Hematopoietic multipotent progenitor cell treated with erythropoietin and hydrocortisone succinate and interleukin-3 and kit ligand, for 8 days (in vitro differentiated cells): ENCODE measurements at regions not wholly inside any gene's neighbourhood (a gene's known extent, or its start where the extent isn't known, plus 50 kb on each side); places are given as distances from the start of the nearest gene placed in this dataset.

Source experiments
- DNase-seq: peaks from one replicate; pipeline ENCODE4 v3.0.0-alpha.2; 2015

DNA sequence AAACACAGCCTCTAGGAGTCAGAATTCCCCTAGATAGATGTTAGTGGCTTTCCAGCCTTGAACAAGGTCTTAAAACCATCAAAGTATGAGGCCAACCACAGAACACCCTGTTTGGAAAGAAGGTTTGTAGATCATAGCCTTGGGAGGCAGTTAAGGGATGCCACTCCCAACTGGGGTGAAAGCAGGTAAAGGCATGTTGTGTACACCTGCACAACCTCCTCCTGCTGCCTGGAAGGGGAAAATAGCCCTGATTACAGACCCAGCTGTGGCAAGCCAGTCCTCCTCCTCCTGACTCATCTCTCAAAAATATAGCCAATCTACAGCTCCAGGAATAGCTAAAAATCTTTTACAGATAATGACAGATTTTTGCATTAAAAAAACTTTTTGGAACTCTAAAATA, 108.1 kb downstream of the RBM43 start:
- DNase-seq, result no peak

GRCh38 chr2:151150331-151151320, 111.0 kb downstream of the RBM43 start:
- DNase-seq, result no peak

GRCh38 chr2:151138507-151138906, 123.2 kb downstream of the RBM43 start:
- DNase-seq, result no peak

DNA sequence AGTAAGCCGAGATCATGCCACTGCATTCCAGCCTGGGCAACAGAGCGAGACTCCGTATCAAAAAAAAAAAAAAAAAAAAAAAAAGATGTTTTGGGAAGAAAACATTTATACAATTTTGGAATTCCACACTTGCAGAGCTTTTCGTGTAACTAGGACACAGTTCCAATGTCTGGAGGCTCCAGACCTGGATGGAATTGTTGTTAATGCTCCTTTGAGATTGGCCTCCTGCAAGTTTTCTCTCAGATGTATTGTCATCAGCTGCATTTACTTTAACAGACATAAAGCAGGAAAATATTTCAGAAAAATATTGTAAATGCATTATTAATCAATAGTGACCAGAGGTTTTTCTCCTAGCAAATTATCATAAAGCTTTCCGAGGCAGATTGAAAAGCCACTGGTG, 124.1 kb downstream of the RBM43 start:
- DNase-seq, result no peak

DNA sequence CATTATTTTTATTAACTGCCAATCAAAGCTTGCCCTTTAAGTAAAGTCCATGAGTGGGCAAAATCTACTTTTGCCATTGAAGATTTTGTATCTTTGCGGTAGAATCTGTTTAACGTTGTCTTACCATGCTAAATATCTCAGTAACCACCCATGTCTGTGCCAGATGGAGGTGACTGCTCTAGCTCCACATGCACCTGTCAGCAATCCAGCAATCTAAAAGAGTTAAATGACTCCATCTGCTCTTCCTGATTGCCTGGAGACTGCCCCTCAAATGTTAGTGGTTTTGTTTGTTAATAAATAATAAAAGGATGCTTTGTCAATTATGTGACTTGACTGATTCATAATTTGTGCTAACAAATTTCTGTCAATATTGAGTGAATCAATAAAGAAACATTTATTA, 141.7 kb downstream of the RBM43 start:
- DNase-seq, result no peak

DNA sequence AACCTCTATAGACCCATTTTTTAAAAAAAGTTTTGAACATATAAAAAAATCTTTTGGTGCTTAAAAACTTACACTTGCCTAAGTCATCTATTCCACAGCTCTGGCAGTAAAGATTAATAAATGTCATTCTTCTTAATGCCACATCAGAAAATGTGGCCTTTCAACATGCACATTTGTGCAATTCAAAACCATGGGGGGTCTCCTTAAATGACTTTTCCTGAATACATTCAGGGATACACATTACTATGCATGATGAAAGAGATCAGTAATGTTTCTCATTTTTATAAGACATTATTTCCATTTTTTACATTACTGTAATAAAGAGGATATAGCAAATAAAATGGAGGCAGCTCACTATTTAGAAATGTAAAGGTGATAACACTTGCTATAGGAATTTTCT, 142.3 kb downstream of the RBM43 start:
- DNase-seq, result no peak

DNA sequence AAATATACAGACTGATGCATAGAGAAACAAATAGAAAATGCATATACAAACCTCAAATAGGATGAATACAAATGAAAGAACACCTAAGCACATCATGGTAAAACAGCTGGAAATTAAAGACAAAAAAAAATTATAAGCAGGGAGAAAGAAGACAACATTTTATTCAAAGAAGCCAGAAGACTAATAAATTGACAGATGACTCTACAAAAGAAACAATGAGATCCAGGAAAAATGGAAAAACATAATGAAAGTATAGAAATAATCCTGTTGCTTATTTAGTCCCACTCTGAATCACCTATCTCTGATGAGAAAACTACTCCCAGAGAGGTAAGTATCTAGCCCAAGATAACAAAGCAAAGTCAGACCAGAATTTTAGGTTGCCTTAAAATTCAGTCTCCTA, 143.4 kb downstream of the RBM43 start:
- no peak for DNase-seq

- no peak for DNase-seq
These were observed 146.8 kb downstream of the RBM43 start for GRCh38 chr2:151114874-151115273.

GRCh38 chr2:151113318-151113717, 148.3 kb downstream of the RBM43 start:
- DNase-seq, result no peak

DNA sequence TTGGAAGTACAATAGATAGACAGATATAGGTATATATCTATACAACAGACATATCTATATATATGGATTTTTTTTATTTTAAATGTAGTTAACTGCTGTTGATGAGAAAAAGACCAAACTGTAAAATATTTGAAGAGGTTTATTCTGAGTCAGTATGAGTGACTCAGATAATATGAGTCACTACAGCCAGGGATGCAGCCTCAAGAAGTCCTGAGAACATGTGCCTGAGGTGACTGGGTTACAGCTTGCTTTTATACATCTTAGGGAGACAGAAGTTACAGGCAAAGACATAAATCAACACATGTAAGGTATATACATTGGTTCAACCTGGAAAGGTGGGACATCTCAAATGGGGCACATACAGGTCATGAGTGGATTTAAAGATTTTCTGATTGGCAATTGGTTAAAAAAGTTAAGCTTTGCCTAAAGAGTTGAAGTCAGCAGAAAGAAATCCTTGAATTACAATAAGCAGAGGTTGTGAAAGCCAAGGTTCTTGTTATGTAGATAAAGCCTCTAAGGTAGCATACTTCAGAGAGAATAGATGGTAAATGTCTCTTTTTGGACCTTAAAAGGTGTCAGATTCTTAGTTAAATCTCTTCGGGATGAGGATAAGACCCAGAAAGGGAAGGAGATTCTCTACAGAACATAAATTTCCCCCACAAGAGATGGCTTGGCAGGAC, 149.9 kb downstream of the RBM43 start:
- no peak for DNase-seq

DNA sequence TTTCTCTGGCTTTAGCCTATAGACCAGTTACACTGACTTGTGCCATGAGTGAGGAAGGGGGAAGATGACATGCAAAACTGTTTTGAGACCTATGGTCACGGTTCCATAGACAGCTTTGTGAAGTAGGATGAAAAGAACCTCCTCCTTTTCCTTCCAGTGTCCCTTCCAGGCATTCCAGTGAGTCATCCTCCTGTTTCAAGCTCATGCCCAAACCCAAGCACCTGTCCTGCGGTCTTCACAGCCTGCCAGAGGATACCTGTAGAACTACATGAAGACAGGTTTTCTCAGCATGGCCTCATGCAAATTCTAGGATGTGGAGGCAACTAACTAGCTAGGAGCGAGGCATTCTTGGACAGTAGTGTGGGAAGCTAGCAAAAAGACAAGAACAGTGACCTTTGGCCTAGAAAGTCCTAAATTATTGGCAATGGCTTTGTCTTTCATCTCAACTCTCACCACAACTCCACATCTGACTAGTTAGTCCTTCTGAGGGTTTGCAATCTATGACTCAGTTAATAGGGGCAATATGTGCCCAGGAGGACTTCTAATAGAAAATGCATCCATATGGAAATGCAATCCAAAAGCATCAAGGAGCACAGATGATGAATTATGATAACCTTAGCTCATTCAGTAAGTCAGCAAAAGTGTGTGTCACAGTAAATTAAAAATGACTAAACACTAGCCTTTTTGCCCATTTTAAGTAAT, 154.7 kb downstream of the RBM43 start:
- no peak for DNase-seq

DNA sequence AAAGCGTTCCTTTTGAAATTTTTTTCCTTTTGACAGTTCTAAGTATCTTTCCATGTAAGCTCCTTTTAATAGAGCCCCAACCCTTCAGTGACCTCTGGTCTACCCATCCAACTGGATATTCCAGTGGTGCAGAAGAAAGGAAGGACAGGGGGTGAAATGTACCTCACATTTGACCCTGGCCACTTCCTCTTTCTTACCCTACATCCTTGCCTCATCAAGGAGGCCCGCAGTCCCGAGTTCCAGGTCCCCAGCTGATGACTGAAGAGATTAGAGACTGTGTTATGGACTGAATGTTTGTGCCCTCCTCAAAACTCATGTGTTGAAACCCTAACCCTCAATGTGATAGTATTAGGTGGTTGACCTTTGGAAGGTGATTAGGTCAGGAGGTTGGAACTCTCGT, 158.1 kb downstream of the RBM43 start:
- DNase-seq, result no peak

GRCh38 chr2:151102226-151102625, 159.4 kb downstream of the RBM43 start:
- DNase-seq, result no peak

- no peak for DNase-seq
These were observed 162.8 kb downstream of the RBM43 start for GRCh38 chr2:151098841-151099240.

DNA sequence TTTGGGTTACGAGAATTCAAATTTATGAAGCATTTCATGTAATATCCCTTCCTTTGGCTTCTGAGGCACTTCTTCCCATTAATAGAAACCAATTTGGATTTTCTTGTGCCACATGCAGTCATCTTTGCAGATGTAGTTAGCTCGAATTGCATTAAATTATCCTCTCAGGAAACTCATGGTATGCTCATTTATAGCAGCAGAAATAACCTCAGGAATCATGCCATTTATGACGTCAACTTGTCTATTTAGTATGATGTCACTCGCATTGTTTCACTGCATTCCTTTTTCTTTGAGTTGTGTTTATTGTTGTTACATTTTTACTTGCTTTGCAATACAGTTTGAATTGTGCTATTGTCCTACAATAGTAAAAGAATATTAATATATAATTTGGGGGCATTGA, 163.8 kb downstream of the RBM43 start:
- no peak for DNase-seq

DNA sequence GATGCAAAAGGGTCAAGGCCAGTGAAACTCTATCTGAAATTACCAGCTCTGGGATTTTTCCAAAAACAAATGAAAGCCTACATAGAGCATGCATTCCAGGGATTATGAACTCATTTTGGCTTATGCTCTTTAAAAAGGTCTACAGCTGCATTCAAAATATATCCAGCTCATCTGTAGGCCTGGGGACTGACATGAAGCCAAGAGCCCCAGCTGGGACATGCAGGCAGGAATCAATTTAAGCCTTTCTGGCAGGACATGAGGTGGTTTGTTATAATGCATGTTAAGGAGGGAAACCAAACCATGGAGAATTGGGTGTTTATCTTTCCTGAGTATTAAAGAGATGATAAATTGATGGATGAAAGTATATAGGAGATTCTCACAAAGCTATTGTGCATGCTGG, 164.5 kb downstream of the RBM43 start:
- DNase-seq, result no peak

DNA sequence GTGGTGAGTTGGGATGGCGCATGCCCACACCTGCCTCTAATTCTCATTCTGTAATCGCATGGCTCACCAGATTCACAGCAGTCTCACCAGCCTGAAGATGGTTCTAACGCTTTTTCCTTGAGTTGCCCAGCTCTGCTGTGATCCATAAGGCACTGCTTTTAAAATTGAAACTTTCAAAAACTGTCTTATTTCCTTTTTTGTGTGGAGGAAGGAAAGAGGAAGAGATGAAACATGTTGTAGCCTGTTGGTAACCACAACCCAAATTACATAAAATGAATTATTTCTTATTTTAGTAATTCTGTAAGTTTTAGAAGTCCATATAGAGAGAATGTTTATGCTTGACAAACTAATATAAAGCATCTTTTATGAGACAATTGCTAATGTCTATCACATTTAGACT, 165.4 kb downstream of the RBM43 start:
- no peak for DNase-seq

- no peak for DNase-seq
These were observed 166.2 kb downstream of the RBM43 start for GRCh38 chr2:151095463-151095862.

DNA sequence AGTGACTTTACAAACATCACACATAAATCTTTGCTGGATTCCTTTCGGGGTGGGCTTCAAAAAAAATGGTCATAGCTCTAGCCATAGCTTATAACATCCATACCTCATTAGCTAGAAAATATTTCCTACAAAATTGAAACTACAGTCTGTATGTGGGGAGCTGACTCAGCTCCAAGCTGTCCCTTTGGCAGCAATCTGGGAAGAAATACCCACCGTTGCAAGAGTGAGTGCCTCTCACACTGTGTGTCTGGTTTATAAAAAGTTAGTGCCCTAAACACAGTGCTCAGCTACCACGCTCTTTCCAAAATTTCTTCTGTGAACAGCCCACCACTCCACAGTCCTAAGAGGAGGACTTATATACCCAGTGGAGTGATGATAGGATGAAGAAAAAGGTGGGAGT, 170.1 kb downstream of the RBM43 start:
- DNase-seq, result no peak

DNA sequence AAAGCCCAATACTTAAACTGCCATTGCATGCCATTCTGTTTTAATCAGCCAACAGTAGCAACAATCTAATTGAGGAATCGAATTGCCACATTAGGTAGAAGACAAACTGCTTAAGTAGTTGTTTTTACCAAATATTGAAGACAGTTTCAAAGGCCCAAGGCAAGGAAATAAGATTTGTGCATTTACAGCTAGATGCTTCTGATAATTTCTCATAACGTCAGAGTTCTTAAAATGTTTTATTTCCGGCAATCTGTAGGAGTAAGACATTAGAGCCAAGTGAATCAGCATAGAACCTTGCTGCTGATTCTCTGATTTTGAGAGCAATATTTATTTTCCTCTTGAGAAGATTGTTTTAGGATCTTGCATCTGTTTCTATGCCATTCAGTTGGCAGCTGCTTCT, 174.3 kb downstream of the RBM43 start:
- DNase-seq, result no peak

- no peak for DNase-seq
These were observed 176.5 kb downstream of the RBM43 start for GRCh38 chr2:151085181-151085611.

- DNase-seq, result no peak
These were observed 177.5 kb downstream of the RBM43 start for GRCh38 chr2:151083856-151084795.
